H1 (cell line): ENCODE measurements at regions not wholly inside any gene's neighbourhood (a gene's known extent, or its start where the extent isn't known, plus 50 kb on each side); places are given as distances from the start of the nearest gene placed in this dataset.

ENCODE experiments used
- CTCF ChIA-PET: fragments of 300-600 bp; sonication (Branson Sonifier 250); formaldehyde crosslinking; loops from one replicate; lab custom pipeline; 2021; ENCODE audit not compliant: partially characterized antibody; lab: Charles Lee
- POLR2A ChIA-PET: fragments of 300-600 bp; sonication (Branson Sonifier 250); formaldehyde crosslinking; loops from one replicate; lab custom pipeline; 2021; ENCODE audit warnings: inconsistent platforms; ENCODE audit not compliant: partially characterized antibody; lab: Charles Lee
- DNase-seq, 2 experiments: peaks; one replicate each; pipeline versions ENCODE4 v3.0.0 to v3.0.0-alpha.2; 2010 to 2022; ENCODE audit warnings: low spot score in 2 of 2, low read depth in 1 of 2, mixed read lengths in 1 of 2
- FAIRE-seq: peaks from 2 replicates; lab custom pipeline; 2011; peaks lifted over from hg19 to GRCh38; lab: Jason Lieb, UNC
- H2AFZ ChIP-seq: 2 replicates; pipeline ENCODE4 v1.8.1; 2012; ENCODE audit warnings: low read length, inconsistent platforms
- H2AK5ac ChIP-seq: 2 replicates; pipeline ENCODE4 v1.6.1; 2013; ENCODE audit warnings: low read depth, low read length
- H2BK120ac ChIP-seq: replicated peaks from 2 replicates; pipeline ENCODE3; 2013; ENCODE audit warnings: low read depth, low read length, inconsistent platforms
- H2BK12ac ChIP-seq: 2 replicates; pipeline ENCODE4 v1.6.1; 2013; ENCODE audit warnings: low read depth, low read length
- H2BK15ac ChIP-seq: 2 replicates; pipeline ENCODE4 v1.6.1; 2013; ENCODE audit warnings: low read length
- H2BK20ac ChIP-seq: 2 replicates; pipeline ENCODE4 v1.6.1; 2013; ENCODE audit warnings: low read length
- H2BK5ac ChIP-seq: 2 replicates; pipeline ENCODE4 v1.6.1; 2013; ENCODE audit warnings: low read depth, low read length
- H3K14ac ChIP-seq: 2 replicates; pipeline ENCODE4 v1.6.1; 2013; ENCODE audit warnings: inconsistent platforms; ENCODE audit not compliant: insufficient read length
- H3K18ac ChIP-seq: 2 replicates; pipeline ENCODE4 v1.6.1; 2013; ENCODE audit warnings: low read length; ENCODE audit errors: extremely low read depth
- H3K23ac ChIP-seq: 2 replicates; pipeline ENCODE4 v1.6.1; 2013; ENCODE audit warnings: inconsistent platforms; ENCODE audit not compliant: insufficient read length
- H3K23me2 ChIP-seq: 2 replicates; pipeline ENCODE4 v1.6.1; 2013; ENCODE audit warnings: low read depth, low read length
- H3K27ac ChIP-seq: 2 replicates; pipeline ENCODE4 v1.6.1; 2011; ENCODE audit warnings: low read depth, low read length, inconsistent platforms
- H3K27me3 ChIP-seq, 4 experiments: replicated peaks in 1 of 4; 1 replicate in 1 of 4; 2 replicates in 3 of 4; pipeline versions ENCODE4 v1.6.1 to v1.8.1; 2011 to 2013; ENCODE audit warnings: low read length in 3 of 4, mild to moderate bottlenecking in 3 of 4, inconsistent platforms in 2 of 4, mixed read lengths in 2 of 4, moderate library complexity in 1 of 4; ENCODE audit not compliant: control insufficient read depth in 3 of 4, insufficient read depth in 3 of 4; ENCODE audit errors: extremely low read depth in 1 of 4
- H3K36me3 ChIP-seq, 4 experiments: 2 replicates each; pipeline versions ENCODE4 v1.6.1 to v1.8.1; 2011 to 2013; ENCODE audit warnings: mild to moderate bottlenecking in 4 of 4, low read length in 3 of 4, moderate library complexity in 2 of 4, control low read depth in 1 of 4, inconsistent platforms in 1 of 4; ENCODE audit not compliant: insufficient read depth in 4 of 4, control insufficient read depth in 2 of 4
- H3K4ac ChIP-seq: replicated peaks from 2 replicates; pipeline ENCODE3; 2013; ENCODE audit warnings: low read length, low read depth, mixed read lengths, inconsistent platforms; ENCODE audit not compliant: insufficient read length
- H3K4me1 ChIP-seq, 4 experiments: replicated peaks in 1 of 4; 1 replicate in 1 of 4; 2 replicates in 3 of 4; pipeline versions ENCODE4 v1.6.1 to v1.8.1; 2011 to 2013; ENCODE audit warnings: low read length in 3 of 4, inconsistent platforms in 2 of 4, mixed read lengths in 1 of 4; ENCODE audit not compliant: insufficient read depth in 4 of 4, control insufficient read depth in 3 of 4
- H3K4me2 ChIP-seq, 2 experiments: 2 replicates each; pipeline versions ENCODE4 v1.6.1 to v1.8.1; 2011 to 2013; ENCODE audit warnings: low read depth in 2 of 2, low read length in 2 of 2, control low read depth in 1 of 2, inconsistent platforms in 1 of 2, mild to moderate bottlenecking in 1 of 2; ENCODE audit not compliant: insufficient read depth in 1 of 2
- H3K4me3 ChIP-seq, 4 experiments: fragments of 200-600, 300-600 bp in 1 of 4; sonication (generic), shearing (Covaris generic), sonication (Bioruptor Twin) in 1 of 4; 2 replicates each; pipeline versions ENCODE4 v1.5.1 to v1.8.1; 2011 to 2016; ENCODE audit warnings: low read length in 4 of 4, low read depth in 3 of 4, control low read depth in 2 of 4, inconsistent platforms in 2 of 4, mild to moderate bottlenecking in 2 of 4, mixed read lengths in 1 of 4, moderate library complexity in 1 of 4; ENCODE audit not compliant: insufficient read depth in 2 of 4; ENCODE audit errors: extremely low read depth in 1 of 4
- H3K56ac ChIP-seq: replicated peaks from 2 replicates; pipeline ENCODE3; 2013; ENCODE audit warnings: low read depth, mild to moderate bottlenecking, mixed read lengths, low read length, inconsistent platforms; ENCODE audit not compliant: insufficient read length
- H3K79me1 ChIP-seq: 2 replicates; pipeline ENCODE4 v1.6.1; 2013; ENCODE audit warnings: low read depth, low read length, control low read depth
- H3K79me2 ChIP-seq, 2 experiments: 2 replicates each; pipeline versions ENCODE4 v1.6.1 to v1.8.1; 2012 to 2013; ENCODE audit warnings: low read length in 2 of 2, mild to moderate bottlenecking in 2 of 2, inconsistent platforms in 1 of 2; ENCODE audit not compliant: insufficient read depth in 2 of 2, control insufficient read depth in 1 of 2
- H3K9ac ChIP-seq, 4 experiments: replicated peaks in 1 of 4; 1 replicate in 1 of 4; 2 replicates in 3 of 4; pipeline versions ENCODE4 v1.6.1 to v1.8.1; 2011 to 2013; ENCODE audit warnings: low read depth in 3 of 4, low read length in 3 of 4, control low read depth in 2 of 4, mild to moderate bottlenecking in 2 of 4, moderate library complexity in 2 of 4, inconsistent platforms in 1 of 4; ENCODE audit errors: extremely low read depth in 1 of 4
- H3K9me3 ChIP-seq, 2 experiments: 2 replicates each; pipeline versions ENCODE4 v1.6.1 to v1.8.1; 2012 to 2013; ENCODE audit warnings: mild to moderate bottlenecking in 2 of 2, moderate library complexity in 2 of 2, control low read depth in 1 of 2, inconsistent platforms in 1 of 2, low read depth in 1 of 2, low read length in 1 of 2, mixed read lengths in 1 of 2; ENCODE audit not compliant: insufficient read depth in 2 of 2
- H4K20me1 ChIP-seq, 2 experiments: replicated peaks in 1 of 2; 2 replicates each; pipeline versions ENCODE3 to v1.8.1; 2011 to 2013; ENCODE audit warnings: inconsistent platforms in 2 of 2, low read length in 2 of 2, mild to moderate bottlenecking in 1 of 2; ENCODE audit not compliant: insufficient read depth in 2 of 2, control insufficient read depth in 1 of 2
- H4K5ac ChIP-seq: 2 replicates; pipeline ENCODE4 v1.6.1; 2013; ENCODE audit warnings: low read length, low read depth, mixed read lengths, inconsistent platforms; ENCODE audit not compliant: insufficient read length
- H4K8ac ChIP-seq: 2 replicates; pipeline ENCODE4 v1.8.0; 2013; ENCODE audit warnings: mild to moderate bottlenecking, moderate library complexity, low read length, inconsistent platforms; ENCODE audit not compliant: insufficient read depth; ENCODE audit errors: extremely low read depth
- H4K91ac ChIP-seq: replicated peaks from 2 replicates; pipeline ENCODE3; 2013; ENCODE audit warnings: low read length, mixed read lengths, inconsistent platforms; ENCODE audit not compliant: insufficient read length
- BCL11A ChIP-seq, 2 experiments: IDR thresholded peaks; one replicate each; pipeline ENCODE4 v1.6.1; 2011; ENCODE audit warnings: low read depth in 2 of 2, low read length in 2 of 2, mild to moderate bottlenecking in 2 of 2
- HDAC2 ChIP-seq, 2 experiments: fragments of 300-600 bp in 1 of 2; sonication (generic) in 1 of 2; IDR thresholded peaks; 2 replicates each; pipeline ENCODE4 v1.6.1; 2011 to 2012; ENCODE audit warnings: low read depth in 2 of 2, low read length in 2 of 2, mild to moderate bottlenecking in 2 of 2, moderate library complexity in 2 of 2, borderline replicate concordance in 1 of 2, inconsistent platforms in 1 of 2
- NRF1 ChIP-seq: IDR thresholded peaks from 2 replicates; pipeline ENCODE4 v1.6.1; 2011; ENCODE audit warnings: mild to moderate bottlenecking, low read depth, low read length, improper control_type of control experiment
- POU5F1 ChIP-seq: IDR thresholded peaks from 2 replicates; pipeline ENCODE4 v1.6.1; 2011; ENCODE audit warnings: low read depth, mild to moderate bottlenecking, low read length, moderate library complexity
- ZNF274 ChIP-seq: IDR thresholded peaks from 2 replicates; pipeline ENCODE4 v1.7.0; 2012; ENCODE audit warnings: low read length, borderline replicate concordance; ENCODE audit errors: extremely low read depth
- WGBS, 2 experiments: shearing (Covaris generic) in 1 of 2; methylation state at CpG; one replicate each; pipeline versions ENCODE4 v1.1.6 to v1.1.7; 2013 to 2015; ENCODE audit warnings: low lambda C conversion rate in 2 of 2, mixed read lengths in 2 of 2, inconsistent platforms in 1 of 2, low coverage in 1 of 2, missing lambda C conversion rate in 1 of 2; ENCODE audit not compliant: insufficient replicate concordance in 2 of 2, insufficient coverage in 1 of 2, insufficient read length in 1 of 2; ENCODE audit errors: extremely low coverage in 1 of 2, missing lambda C conversion rate in 1 of 2; 5-methylcytosine and 5-hydroxymethylcytosine counted together
- TF ChIP-seq, protein P1 (sequence below): IDR thresholded peaks from 2 replicates; pipeline ENCODE4 v1.6.1; 2011; ENCODE audit warnings: low read length, improper control_type of control experiment

DNA sequence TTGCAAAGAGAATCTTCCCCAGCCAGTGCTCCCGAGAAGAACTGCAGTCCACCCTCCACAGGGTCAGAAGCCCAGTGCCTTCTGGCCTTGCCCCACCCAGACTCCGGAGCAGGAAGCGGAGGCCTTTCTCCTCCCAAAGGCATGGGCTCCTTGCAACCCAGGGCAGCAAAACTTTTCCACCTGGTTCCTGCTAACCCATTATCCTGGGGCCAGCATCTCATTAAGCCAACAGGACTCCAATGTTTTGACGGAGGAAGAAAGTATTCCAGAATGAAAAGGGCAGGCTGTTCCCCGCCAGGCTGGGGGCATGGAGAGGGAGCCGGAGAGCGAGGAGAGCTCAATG, 88.1 kb downstream of the RTL6 start:
- no peak overlapping the region for H2BK20ac ChIP-seq
- H2AK5ac ChIP-seq = no peak overlapping the region
- H2BK15ac ChIP-seq = no peak overlapping the region
- H2BK12ac ChIP-seq = no peak overlapping the region
- no peak overlapping the region for H3K4me3 ChIP-seq
- H3K4me1 ChIP-seq = peaks cover 6 to 10% (median 10%) of the 10 kb centered on the region in 4 experiments
- DNase-seq = no peak
- H2BK120ac ChIP-seq = no peak overlapping the region
- no peaks in the 10 kb centered on the region for H4K20me1 ChIP-seq
- H2AFZ ChIP-seq = 0 out of 2 replicates have a peak overlapping the region, but pooled peaks have one; percentile 17
- H3K56ac ChIP-seq = no peak overlapping the region
- no peak overlapping the region for H3K14ac ChIP-seq
- POLR2A ChIA-PET = interaction anchor here (1.3 kb wide), 1 partner anchor 86 kb away, joined by 4 read pairs; no protein-coding TSS in a partner anchor
- H3K9me3 ChIP-seq = no peaks in the 10 kb centered on the region; a peak in 1 of 4 replicates
- no peaks in the 10 kb centered on the region; a peak in 1 of 7 replicates for H3K27me3 ChIP-seq
- H3K27ac ChIP-seq = no peak overlapping the region
- no peak overlapping the region for H3K4ac ChIP-seq
- no peak overlapping the region for H4K5ac ChIP-seq
- no peaks in the 10 kb centered on the region for H3K36me3 ChIP-seq
- TF ChIP-seq, protein P1, sequence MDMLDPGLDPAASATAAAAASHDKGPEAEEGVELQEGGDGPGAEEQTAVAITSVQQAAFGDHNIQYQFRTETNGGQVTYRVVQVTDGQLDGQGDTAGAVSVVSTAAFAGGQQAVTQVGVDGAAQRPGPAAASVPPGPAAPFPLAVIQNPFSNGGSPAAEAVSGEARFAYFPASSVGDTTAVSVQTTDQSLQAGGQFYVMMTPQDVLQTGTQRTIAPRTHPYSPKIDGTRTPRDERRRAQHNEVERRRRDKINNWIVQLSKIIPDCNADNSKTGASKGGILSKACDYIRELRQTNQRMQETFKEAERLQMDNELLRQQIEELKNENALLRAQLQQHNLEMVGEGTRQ = no peak
- TF ChIP-seq ZNF274 = no peak
- no peak for TF ChIP-seq POU5F1
- no peak for TF ChIP-seq NRF1
- TF ChIP-seq HDAC2 (IDR thresholded peaks at IDR 0.05; ENCODE audit: borderline replicate concordance in 1 of 2, low read depth in 2 of 2, low read length in 2 of 2) = no peak
- TF ChIP-seq BCL11A (IDR thresholded peaks at IDR 0.05; ENCODE audit: low read depth in 2 of 2, low read length in 2 of 2) = no peak
- FAIRE-seq = no peak
- no peak overlapping the region for H3K18ac ChIP-seq
- WGBS, 2 experiments = 86% methylated on average over 7 of the region's 7 CpGs; no CpG with 5 or more reads in 1 of the 2 experiments
- no peak overlapping the region for H3K9ac ChIP-seq
- no peaks in the 10 kb centered on the region for H3K23me2 ChIP-seq
- no peak overlapping the region for H4K91ac ChIP-seq
- no peak overlapping the region for H3K4me2 ChIP-seq
- CTCF ChIA-PET = interaction anchor here (0.9 to 2.0 kb wide), 7 partner anchors 10 to 329 kb away, joined by 3 to 5 read pairs (median 3); no protein-coding TSS in a partner anchor
- H3K79me1 ChIP-seq = no peaks in the 10 kb centered on the region
- no peak overlapping the region for H3K23ac ChIP-seq
- H3K79me2 ChIP-seq = no peaks in the 10 kb centered on the region
- no peak overlapping the region for H4K8ac ChIP-seq
- no peak overlapping the region for H2BK5ac ChIP-seq
